Epithelial cell of proximal tubule (primary cell): ENCODE measurements at regions not wholly inside any gene's neighbourhood (a gene's known extent, or its start where the extent isn't known, plus 50 kb on each side); places are given as distances from the start of the nearest gene placed in this dataset.

Source experiments
- DNase-seq: peaks from one replicate; pipeline ENCODE4 v3.0.0-alpha.2; 2011; ENCODE audit warnings: low read depth
- H3K4me3 ChIP-seq: 2 replicates; pipeline ENCODE4 v1.5.1; 2011; ENCODE audit warnings: low read depth, mild to moderate bottlenecking, low read length
- CTCF ChIP-seq: conservative IDR thresholded peaks from 2 replicates; pipeline ENCODE4 v1.5.1; 2012; ENCODE audit warnings: low read depth, mild to moderate bottlenecking, low read length

GRCh38 chr15:38671675-38672254 is 107.2 kb upstream of the RASGRP1 start:
- TF ChIP-seq CTCF: no peak
- no peak for DNase-seq
- H3K4me3 ChIP-seq: no peak overlapping the region

GRCh38 chr15:38672273-38672672 is 107.7 kb upstream of the RASGRP1 start:
- no peak for DNase-seq
- no peak overlapping the region for H3K4me3 ChIP-seq
- no peak for TF ChIP-seq CTCF

GRCh38 chr15:38672814-38673670 is 108.4 kb upstream of the RASGRP1 start:
- no peak overlapping the region for H3K4me3 ChIP-seq
- no peak for DNase-seq
- TF ChIP-seq CTCF: no peak

GRCh38 chr15:38674448-38674847 is 109.8 kb upstream of the RASGRP1 start:
- H3K4me3 ChIP-seq: no peak overlapping the region
- no peak for DNase-seq
- no peak for TF ChIP-seq CTCF

- TF ChIP-seq CTCF: no peak
- no peak overlapping the region for H3K4me3 ChIP-seq
- no peak for DNase-seq
Observed at GRCh38 chr15:38678281-38678680, 113.7 kb upstream of the RASGRP1 start.

- TF ChIP-seq CTCF: no peak
- DNase-seq: no peak
- no peak overlapping the region for H3K4me3 ChIP-seq
Observed at GRCh38 chr15:38680775-38681174, 116.2 kb upstream of the RASGRP1 start.

GRCh38 chr15:38682363-38682762 is 117.7 kb upstream of the RASGRP1 start:
- no peak for TF ChIP-seq CTCF
- DNase-seq: no peak
- no peak overlapping the region for H3K4me3 ChIP-seq
